PC-9 (cell line): ENCODE measurements at regions not wholly inside any gene's neighbourhood (a gene's known extent, or its start where the extent isn't known, plus 50 kb on each side); places are given as distances from the start of the nearest gene placed in this dataset.

ENCODE experiments used
- BruUV-seq: library from RNA; stranded (reverse); fragments of 400-500 nt; replicated peaks from 2 replicates; lab custom pipeline; 2021; lab: Mats Ljungman, UMichigan
- CTCF ChIA-PET: fragments of 300-600 bp; sonication (Branson Sonifier 250); formaldehyde crosslinking; loops from one replicate; lab custom pipeline; 2022; ENCODE audit warnings: antibody characterized with exemption; lab: Charles Lee
- POLR2A ChIA-PET: fragments of 300-600 bp; sonication (Branson Sonifier 250); formaldehyde crosslinking; loops from one replicate; lab custom pipeline; 2022; ENCODE audit warnings: antibody characterized with exemption; ENCODE audit not compliant: unreplicated experiment; lab: Charles Lee
- DNase-seq, 2 experiments: peaks; one replicate each; pipeline versions ENCODE4 v3.0.0 to v3.0.0-alpha.2; 2015 to 2022; ENCODE audit warnings: mixed read lengths in 1 of 2
- H2AFZ ChIP-seq: fragments of 200-600 bp; sonication (generic); 2 replicates; pipeline ENCODE4 v1.8.1; 2017; ENCODE audit warnings: antibody characterized with exemption
- H3F3A ChIP-seq: fragments of 200-600 bp; sonication (generic); 2 replicates; pipeline ENCODE4 v1.8.1; 2017; ENCODE audit warnings: antibody characterized with exemption, mild to moderate bottlenecking, low read depth; ENCODE audit not compliant: insufficient read depth
- H3K27ac ChIP-seq: fragments of 200-600 bp; sonication (generic); 2 replicates; pipeline ENCODE4 v1.6.1; 2016; ENCODE audit warnings: mixed run types
- H3K27me3 ChIP-seq: fragments of 200-600 bp; sonication (generic); 2 replicates; pipeline ENCODE4 v1.6.1; 2016; ENCODE audit warnings: low read depth, mixed run types; ENCODE audit not compliant: insufficient read depth
- H3K36me3 ChIP-seq: fragments of 200-600 bp; sonication (generic); 2 replicates; pipeline ENCODE4 v1.6.1; 2016; ENCODE audit warnings: low read depth, mixed run types
- H3K4me1 ChIP-seq: fragments of 200-600 bp; sonication (generic); replicated peaks from 2 replicates; pipeline ENCODE4 v1.6.1; 2016; ENCODE audit warnings: mixed run types; ENCODE audit not compliant: insufficient read depth
- H3K4me2 ChIP-seq: fragments of 200-600 bp; sonication (generic); 2 replicates; pipeline ENCODE4 v1.6.1; 2017; ENCODE audit warnings: mixed run types
- H3K4me3 ChIP-seq: fragments of 200-600 bp; sonication (generic); 2 replicates; pipeline ENCODE4 v1.6.1; 2016; ENCODE audit warnings: mixed run types
- H3K79me2 ChIP-seq: fragments of 200-600 bp; sonication (generic); 2 replicates; pipeline ENCODE4 v1.6.1; 2017; ENCODE audit warnings: low read depth, mixed run types
- H3K9me2 ChIP-seq: fragments of 200-600 bp; sonication (generic); 2 replicates; pipeline ENCODE4 v1.8.1; 2017; ENCODE audit warnings: mild to moderate bottlenecking; ENCODE audit not compliant: insufficient read depth
- H3K9me3 ChIP-seq: fragments of 200-600 bp; sonication (generic); 2 replicates; pipeline ENCODE4 v1.8.1; 2016; ENCODE audit warnings: low read depth; ENCODE audit not compliant: insufficient read depth
- H4K20me1 ChIP-seq: fragments of 200-600 bp; sonication (generic); 2 replicates; pipeline ENCODE4 v1.8.1; 2017; ENCODE audit not compliant: insufficient read depth
- CTCF ChIP-seq: fragments of 200-600 bp; sonication (generic); conservative IDR thresholded peaks from 2 replicates; pipeline ENCODE4 v1.6.1; 2017; ENCODE audit warnings: mixed run types, antibody characterized with exemption, mild to moderate bottlenecking, moderate library complexity
- EZH2 ChIP-seq: fragments of 200-600 bp; sonication (generic); IDR thresholded peaks from 2 replicates; pipeline ENCODE4 v1.8.0; 2017; ENCODE audit warnings: antibody characterized with exemption, low read depth
- intact Hi-C: fragments of 100-400 bp; cut with micrococcal nuclease; formaldehyde crosslinking; loops from one replicate; pipeline ENCODE4 v1.10.0; 2022; ENCODE audit not compliant: unreplicated experiment

- no peaks in the 10 kb centered on the region for H3K4me1 ChIP-seq
- H3K36me3 ChIP-seq, result no peaks in the 10 kb centered on the region
- H4K20me1 ChIP-seq, result no peaks in the 10 kb centered on the region
- no TSS peak for BruUV-seq
- no peaks in the 10 kb centered on the region for H3K27me3 ChIP-seq
- no peaks in the 10 kb centered on the region for H3F3A ChIP-seq
- POLR2A ChIA-PET, result no interaction called here
- no peak overlapping the region for H3K4me2 ChIP-seq
- no peak for TF ChIP-seq EZH2
- peak; percentile 98 for TF ChIP-seq CTCF
- DNase-seq, result peak in 1 of 2 experiments; percentile 51
- no peak overlapping the region for H3K4me3 ChIP-seq
- no peak overlapping the region for H3K27ac ChIP-seq
- no peak overlapping the region for H2AFZ ChIP-seq
- no peaks in the 10 kb centered on the region for H3K79me2 ChIP-seq
- intact Hi-C loops, result loop anchor here (1.0 to 5.0 kb wide), 6 partner anchors 374 to 1648 kb away; no protein-coding TSS in a partner anchor
- CTCF ChIA-PET, result interaction anchor here (0.6 to 1.8 kb wide), 5 partner anchors 24 to 639 kb away, joined by 3 to 9 read pairs (median 4); no protein-coding TSS in a partner anchor
- no peaks in the 10 kb centered on the region for H3K9me2 ChIP-seq
- peaks cover 5% of the 10 kb centered on the region; the same call in 1 of the 2 replicates for H3K9me3 ChIP-seq
Measured at GRCh38 chr7:18345641-18346234, 149.8 kb upstream of the HDAC9 start.

- Histone ChIP-seq H3K4me2 (no peak overlapping the region), H4K20me1 (no peaks in the 10 kb centered on the region), H3K79me2 (no peaks in the 10 kb centered on the region), H3K9me3 (no peaks in the 10 kb centered on the region), H3K4me1 (no peaks in the 10 kb centered on the region), H3K9me2 (no peaks in the 10 kb centered on the region), H3K36me3 (no peaks in the 10 kb centered on the region), H2AFZ (no peak overlapping the region), H3K4me3 (no peak overlapping the region), H3K27ac (no peak overlapping the region), H3F3A (no peaks in the 10 kb centered on the region), H3K27me3 (no peaks in the 10 kb centered on the region)
- intact Hi-C loops, result loop anchor here (5.0 kb wide), 1 partner anchor 1650 kb away; no protein-coding TSS in a partner anchor
- ChIA-PET CTCF (interaction anchor here (1.3 kb wide), 1 partner anchor 577 kb away, joined by 6 read pairs; no protein-coding TSS in a partner anchor), POLR2A (no interaction called here)
- no TSS peak for BruUV-seq
- DNase-seq, result no peak
- no peak for TF ChIP-seq CTCF
- TF ChIP-seq EZH2, result no peak
Measured at GRCh38 chr7:18347170-18347569, 148.4 kb upstream of the HDAC9 start.

GRCh38 chr7:18350678-18351077 is 144.9 kb upstream of the HDAC9 start:
- Histone ChIP-seq H4K20me1 (no peaks in the 10 kb centered on the region), H3K4me2 (no peak overlapping the region), H3K27me3 (no peaks in the 10 kb centered on the region), H2AFZ (no peak overlapping the region), H3K9me2 (no peaks in the 10 kb centered on the region), H3F3A (no peaks in the 10 kb centered on the region), H3K36me3 (no peaks in the 10 kb centered on the region), H3K79me2 (no peaks in the 10 kb centered on the region), H3K4me1 (peaks cover 6% of the 10 kb centered on the region), H3K27ac (no peak overlapping the region), H3K9me3 (no peaks in the 10 kb centered on the region), H3K4me3 (no peak overlapping the region)
- ChIA-PET POLR2A (no interaction called here), CTCF (interaction anchor here (0.7 to 1.5 kb wide), 3 partner anchors 14 to 581 kb away, joined by 3 to 5 read pairs (median 3); no protein-coding TSS in a partner anchor)
- TF ChIP-seq EZH2, result no peak
- no peak for TF ChIP-seq CTCF
- DNase-seq, result no peak
- no TSS peak for BruUV-seq
- intact Hi-C loops, result loop anchor here (5.0 kb wide), 2 partner anchors 1092 to 1142 kb away; no protein-coding TSS in a partner anchor
